ENCODE measurements at regions not wholly inside any gene's neighbourhood (a gene's known extent, or its start where the extent isn't known, plus 50 kb on each side); places are given as distances from the start of the nearest gene placed in this dataset.

DNA sequence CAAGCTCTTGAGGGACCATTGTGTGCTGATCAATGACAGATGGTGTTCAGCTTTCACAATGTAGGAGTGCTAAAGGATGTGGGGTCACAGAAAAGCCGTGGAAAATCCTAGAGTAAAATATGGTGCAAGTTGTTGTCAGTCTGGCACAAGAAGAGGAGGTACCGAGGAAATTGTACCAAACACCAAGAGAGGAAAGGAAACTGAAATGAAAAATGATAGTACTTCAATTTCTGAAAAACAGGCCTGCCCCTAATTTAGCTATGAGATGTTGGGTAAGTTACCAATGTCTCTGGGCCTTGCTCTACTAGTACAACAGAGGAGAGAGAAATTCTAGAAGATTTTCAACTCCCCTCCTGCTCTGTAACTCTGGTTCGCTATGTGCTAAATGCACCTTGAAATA, 78.8 kb upstream of the PELI1 start:
- TF ChIP-seq, protein P1, sequence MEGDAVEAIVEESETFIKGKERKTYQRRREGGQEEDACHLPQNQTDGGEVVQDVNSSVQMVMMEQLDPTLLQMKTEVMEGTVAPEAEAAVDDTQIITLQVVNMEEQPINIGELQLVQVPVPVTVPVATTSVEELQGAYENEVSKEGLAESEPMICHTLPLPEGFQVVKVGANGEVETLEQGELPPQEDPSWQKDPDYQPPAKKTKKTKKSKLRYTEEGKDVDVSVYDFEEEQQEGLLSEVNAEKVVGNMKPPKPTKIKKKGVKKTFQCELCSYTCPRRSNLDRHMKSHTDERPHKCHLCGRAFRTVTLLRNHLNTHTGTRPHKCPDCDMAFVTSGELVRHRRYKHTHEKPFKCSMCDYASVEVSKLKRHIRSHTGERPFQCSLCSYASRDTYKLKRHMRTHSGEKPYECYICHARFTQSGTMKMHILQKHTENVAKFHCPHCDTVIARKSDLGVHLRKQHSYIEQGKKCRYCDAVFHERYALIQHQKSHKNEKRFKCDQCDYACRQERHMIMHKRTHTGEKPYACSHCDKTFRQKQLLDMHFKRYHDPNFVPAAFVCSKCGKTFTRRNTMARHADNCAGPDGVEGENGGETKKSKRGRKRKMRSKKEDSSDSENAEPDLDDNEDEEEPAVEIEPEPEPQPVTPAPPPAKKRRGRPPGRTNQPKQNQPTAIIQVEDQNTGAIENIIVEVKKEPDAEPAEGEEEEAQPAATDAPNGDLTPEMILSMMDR (IDR thresholded peaks at IDR 0.05; ENCODE audit: low read depth, low read length), result no peak
- no peak for TF ChIP-seq EZH2phosphoT487 (IDR thresholded peaks at IDR 0.05; ENCODE audit: low read depth)

Measured in OCI-LY3 (cell line).